ENCODE measurements at regions not wholly inside any gene's neighbourhood (a gene's known extent, or its start where the extent isn't known, plus 50 kb on each side); places are given as distances from the start of the nearest gene placed in this dataset.

GRCh38 chr6:23045280-23045679 lies 475.9 kb downstream of the HDGFL1 start:
- DNase-seq, result no peak

- no peak for DNase-seq
These were observed 486.2 kb downstream of the HDGFL1 start for GRCh38 chr6:23055523-23055922.

GRCh38 chr6:23073821-23074220 lies 504.5 kb downstream of the HDGFL1 start:
- DNase-seq, result no peak

- no peak for DNase-seq
These were observed 508.4 kb downstream of the HDGFL1 start for GRCh38 chr6:23077772-23078171.

DNA sequence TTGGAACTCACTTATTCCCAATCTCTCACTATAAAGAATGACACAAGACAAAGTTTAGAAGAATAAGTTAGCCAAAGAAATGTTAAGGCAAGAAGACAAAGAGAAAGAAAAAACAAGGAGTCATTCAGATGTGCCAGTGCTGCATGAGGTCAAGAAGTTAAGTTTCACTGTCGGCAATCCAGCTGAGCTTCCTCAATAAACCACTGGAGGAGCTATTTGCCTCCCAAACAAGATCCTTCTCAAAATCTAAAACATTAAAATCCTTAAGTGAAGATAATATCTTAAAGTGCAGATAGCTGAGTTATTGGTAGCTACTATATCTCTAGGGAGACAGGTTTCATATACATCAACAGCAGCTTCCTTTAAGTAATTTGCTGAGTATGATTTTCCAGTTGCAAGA lies 512.3 kb downstream of the HDGFL1 start:
- DNase-seq, result no peak

- no peak for DNase-seq
These were observed 516.7 kb downstream of the HDGFL1 start for GRCh38 chr6:23086100-23086499.

DNA sequence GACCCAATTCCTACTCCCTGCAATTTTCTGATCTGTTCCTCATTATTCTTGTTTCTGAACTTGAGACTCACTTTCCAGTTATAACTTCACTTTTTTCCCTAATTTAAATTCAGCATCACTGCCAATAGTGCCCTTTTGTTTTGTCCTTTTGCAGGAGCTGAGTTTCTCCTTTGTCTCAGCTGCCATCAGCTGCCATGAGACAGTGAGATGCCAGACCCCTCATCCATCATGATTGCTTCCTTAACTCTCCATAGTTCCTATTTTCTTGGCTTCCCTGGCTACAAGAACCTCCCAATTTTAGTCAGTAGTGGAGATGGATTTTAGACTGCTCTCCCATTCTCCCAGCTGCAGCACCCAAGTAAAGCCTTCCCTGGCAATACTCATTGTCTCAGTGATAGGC lies 518.1 kb downstream of the HDGFL1 start:
- no peak for DNase-seq

- no peak for DNase-seq
These were observed 519.4 kb downstream of the HDGFL1 start for GRCh38 chr6:23088761-23089160.

GRCh38 chr6:23089981-23090380 lies 520.6 kb downstream of the HDGFL1 start:
- no peak for DNase-seq

DNA sequence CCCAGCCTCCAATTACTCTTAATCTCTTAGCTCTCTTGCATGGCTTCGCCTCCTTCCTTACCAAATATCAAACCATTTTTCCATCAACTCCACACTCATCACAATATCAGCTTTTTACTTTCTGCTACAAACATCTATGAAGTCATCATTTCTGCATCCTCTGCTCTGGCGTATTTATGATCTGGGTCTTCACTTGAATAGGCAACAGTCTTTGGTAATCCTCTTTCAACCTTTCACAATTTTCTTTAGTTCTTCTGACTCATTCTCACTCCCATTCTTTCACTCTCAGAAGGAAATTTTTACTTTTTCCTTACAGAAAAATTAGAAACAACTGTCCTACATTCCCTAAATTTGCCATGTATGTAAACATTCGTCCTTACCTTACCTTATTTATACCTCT lies 522.4 kb downstream of the HDGFL1 start:
- no peak for DNase-seq

- DNase-seq, result no peak
These were observed 527.5 kb downstream of the HDGFL1 start for GRCh38 chr6:23096876-23097275.

DNA sequence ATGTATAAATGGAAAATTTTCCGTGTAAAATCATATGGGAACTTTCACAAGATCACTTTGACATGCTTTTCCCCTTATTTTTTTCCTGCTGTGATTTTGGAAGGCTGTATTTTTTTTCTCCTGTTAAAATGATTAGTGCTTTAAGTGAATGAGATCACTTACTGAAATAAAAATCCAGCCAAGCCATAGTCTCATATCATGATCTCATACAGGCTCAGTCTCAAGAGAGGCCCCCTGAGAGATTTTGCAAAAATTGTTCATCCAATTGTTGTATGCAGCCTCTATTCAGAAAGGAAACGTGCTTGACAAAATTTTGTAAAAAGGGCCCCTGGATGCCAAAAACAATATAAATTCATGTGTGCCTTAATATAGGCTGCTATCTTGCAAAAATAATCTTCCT lies 528.2 kb downstream of the HDGFL1 start:
- DNase-seq, result no peak

DNA sequence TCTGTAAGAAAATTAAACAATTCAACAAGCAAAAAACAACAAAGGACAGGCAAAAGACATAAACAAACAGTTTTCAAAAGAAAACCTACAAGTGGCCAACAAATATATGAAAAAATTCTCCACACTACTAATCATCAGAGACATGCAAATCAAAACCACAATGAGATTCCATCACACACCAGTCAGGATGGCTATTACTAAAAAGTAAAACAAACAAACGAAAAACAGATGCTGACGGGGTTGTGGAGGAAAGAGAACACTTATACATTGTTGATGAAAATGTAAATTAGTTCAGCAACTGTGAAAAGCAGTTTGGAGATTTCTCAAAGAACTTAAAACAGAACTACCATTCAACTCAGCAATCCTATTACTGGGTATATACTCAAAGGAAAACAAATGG lies 537.6 kb downstream of the HDGFL1 start:
- no peak for DNase-seq

DNA sequence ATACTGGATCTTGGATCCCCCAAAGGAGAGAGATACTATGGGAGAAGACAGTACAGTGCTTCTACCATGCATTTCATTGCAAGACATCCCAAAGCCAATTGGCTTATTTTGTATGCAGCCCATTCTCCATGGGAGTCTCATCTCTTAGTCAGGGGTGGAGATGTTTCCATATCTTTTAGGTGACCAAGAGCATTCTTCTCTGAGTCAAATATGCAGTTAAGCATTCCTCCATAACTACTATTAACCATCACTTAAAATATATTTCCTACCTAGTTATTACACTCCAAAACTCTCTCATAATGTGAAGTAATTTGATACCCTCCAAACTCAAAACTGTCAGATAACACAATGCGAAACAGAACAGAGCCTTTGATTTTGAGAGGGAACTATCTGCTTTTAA lies 542.6 kb downstream of the HDGFL1 start:
- DNase-seq, result no peak

GRCh38 chr6:23114812-23115504 lies 545.6 kb downstream of the HDGFL1 start:
- no peak for DNase-seq

- DNase-seq, result no peak
These were observed 568.2 kb downstream of the HDGFL1 start for GRCh38 chr6:23137611-23138010.

- DNase-seq, result no peak
These were observed 571.5 kb downstream of the HDGFL1 start for GRCh38 chr6:23140871-23141270.

DNA sequence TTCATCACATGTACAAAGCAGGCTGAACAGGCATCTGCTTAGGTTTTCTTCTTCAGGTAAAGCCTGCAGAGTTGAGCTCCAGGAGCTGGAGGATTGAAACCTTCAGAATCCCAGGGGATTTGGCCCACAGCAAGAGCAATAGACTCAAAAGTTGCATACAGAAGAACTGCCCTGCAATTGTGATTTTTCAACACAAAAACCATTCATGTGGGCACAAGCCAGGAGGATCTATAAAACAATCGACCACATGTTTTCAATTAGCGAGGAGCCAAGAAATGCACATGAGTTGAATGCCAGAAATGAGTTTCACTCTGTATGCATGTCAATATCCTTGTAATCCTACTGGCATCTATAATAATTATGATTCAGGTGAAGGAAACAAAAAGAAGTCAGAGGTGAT lies 576.4 kb downstream of the HDGFL1 start:
- no peak for DNase-seq

DNA sequence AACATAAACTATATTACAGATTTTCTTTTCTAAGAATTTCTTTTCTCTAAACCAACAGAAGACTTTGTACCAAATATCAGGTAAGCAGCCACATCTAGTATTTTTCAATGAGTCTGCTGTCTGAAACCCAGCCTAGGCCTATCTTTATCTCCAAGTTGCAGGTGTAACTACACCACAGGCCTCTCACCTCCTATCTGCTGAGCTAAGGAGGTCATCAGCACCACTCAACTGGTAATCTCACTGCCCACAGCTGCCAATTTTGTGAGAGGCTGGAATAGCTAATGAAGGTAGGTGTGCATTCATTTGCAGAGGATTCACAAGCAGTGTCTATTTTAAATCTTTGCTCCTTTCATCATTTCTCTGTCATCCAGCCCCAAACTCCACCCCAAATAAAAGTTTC lies 584.8 kb downstream of the HDGFL1 start:
- no peak for DNase-seq

DNA sequence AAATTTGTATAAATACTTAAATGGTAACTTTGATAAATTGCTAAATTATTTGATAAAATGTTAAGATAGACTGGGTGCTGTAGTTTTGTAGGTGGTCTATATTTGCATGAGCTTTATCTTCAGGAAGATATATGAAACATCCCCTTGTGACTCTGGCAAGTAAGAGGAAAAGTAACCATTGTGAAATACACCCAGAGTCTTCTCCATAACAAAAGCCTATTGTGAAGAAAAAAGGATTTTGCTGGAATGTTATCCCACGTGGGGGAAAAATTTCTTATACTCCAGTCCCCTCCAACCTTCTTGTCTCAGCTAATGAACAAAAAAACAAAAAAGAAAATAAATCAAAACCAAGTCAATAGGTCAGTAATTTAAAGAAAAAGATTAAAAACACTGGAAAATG lies 600.7 kb downstream of the HDGFL1 start:
- DNase-seq, result no peak

GRCh38 chr6:23173234-23173633 lies 603.9 kb downstream of the HDGFL1 start:
- no peak for DNase-seq

DNA sequence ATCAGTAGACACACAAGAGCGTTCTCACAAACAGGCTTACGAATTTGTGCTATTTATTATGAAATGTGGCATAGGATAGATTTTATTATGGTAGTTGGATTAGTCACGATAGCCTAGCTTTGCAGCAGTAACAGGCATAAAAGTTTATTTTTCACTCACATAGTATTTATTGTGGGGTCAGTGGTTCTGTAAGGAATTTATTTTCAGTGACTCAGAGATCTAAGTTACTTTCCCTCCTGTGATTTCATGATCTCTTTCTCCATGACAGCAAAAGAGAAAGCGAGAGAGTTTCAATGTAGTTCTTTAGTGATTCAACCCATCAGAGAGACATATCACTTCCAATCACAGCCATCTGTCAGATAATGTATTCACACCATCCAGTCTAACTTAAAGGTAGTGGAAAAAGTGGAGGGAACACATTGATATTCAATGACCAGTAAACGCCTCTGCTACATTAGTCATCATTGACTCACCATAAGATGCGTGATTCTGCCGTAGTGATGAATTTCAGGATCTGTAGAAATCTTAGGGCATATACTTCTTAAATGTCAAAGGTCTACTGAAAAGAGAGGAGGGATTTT lies 605.5 kb downstream of the HDGFL1 start:
- no peak for DNase-seq

DNA sequence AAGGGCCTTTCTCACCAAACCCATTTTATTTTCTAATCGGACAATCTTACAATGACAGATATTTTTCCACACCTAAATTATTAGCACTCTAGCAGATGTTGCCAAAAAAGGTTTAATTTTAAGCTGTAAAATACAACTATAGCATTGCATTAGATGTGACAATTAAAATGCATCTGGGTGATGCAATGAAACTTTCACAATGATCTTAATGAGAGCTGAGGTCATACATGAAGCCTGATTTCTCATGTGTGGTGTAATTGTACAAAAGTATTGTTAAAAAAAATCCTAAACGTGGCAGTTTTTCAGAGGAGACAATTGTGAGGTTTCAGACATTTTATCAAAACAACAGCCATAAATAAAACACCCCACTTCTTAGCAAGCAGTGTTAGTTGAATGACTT lies 606.0 kb downstream of the HDGFL1 start:
- DNase-seq, result no peak

DNA sequence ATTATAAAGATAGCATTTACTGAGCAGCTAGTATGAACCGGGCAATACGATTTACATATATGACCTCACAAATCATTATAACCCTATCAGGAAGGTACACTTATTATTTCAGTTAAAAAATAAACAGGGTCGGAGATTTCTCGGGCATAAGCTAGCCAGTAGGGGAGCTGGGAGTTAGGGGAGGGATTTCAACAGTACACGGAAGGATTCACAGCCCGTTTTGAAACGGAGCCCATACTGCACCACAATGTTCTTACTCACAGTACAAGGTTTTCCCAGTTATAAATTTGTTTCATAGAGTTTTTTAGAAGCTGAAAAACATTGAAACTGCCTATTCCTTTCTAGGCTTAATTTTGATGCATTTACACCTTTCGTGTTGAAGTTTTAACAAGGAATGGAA lies 607.1 kb downstream of the HDGFL1 start:
- no peak for DNase-seq

GRCh38 chr6:23176883-23177282 lies 607.5 kb downstream of the HDGFL1 start:
- DNase-seq, result no peak
